Stimulated activated CD8-positive, alpha-beta memory T cell treated with anti-CD3 and anti-CD28 coated beads, Interleukin-12 subunit alpha, Interleukin-12 subunit beta, amount 100 ng/mL, for 1 hour (primary cell): ENCODE measurements at regions not wholly inside any gene's neighbourhood (a gene's known extent, or its start where the extent isn't known, plus 50 kb on each side); places are given as distances from the start of the nearest gene placed in this dataset.

Source experiments
- DNase-seq: peaks from one replicate; pipeline ENCODE4 v3.0.0-alpha.2; 2020; ENCODE audit warnings: low read depth

DNA sequence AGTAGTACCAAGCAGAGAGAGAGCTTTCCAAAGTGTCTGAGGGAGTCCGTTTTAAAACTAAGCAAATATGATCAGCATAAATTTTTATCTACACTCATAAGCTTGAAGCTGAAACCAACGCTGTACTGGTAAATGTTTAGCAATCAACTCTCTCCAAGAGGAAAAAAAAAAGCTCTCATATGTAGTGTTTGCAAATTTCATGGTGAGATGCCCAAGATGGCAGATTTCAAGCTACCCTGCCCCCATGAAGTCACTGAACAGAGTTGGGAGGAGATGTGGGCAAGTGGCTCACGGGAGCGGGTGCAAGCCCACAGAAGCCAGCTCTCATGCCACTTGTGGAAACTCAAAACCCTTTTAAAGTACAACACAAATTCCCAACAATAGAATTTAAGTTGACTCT, 475.8 kb downstream of the BCAT1 start:
- no peak for DNase-seq

- DNase-seq, result no peak
Measured at GRCh38 chr12:24470050-24470449, 478.9 kb downstream of the BCAT1 start.

GRCh38 chr12:24469089-24469488, 479.8 kb downstream of the BCAT1 start:
- no peak for DNase-seq

DNA sequence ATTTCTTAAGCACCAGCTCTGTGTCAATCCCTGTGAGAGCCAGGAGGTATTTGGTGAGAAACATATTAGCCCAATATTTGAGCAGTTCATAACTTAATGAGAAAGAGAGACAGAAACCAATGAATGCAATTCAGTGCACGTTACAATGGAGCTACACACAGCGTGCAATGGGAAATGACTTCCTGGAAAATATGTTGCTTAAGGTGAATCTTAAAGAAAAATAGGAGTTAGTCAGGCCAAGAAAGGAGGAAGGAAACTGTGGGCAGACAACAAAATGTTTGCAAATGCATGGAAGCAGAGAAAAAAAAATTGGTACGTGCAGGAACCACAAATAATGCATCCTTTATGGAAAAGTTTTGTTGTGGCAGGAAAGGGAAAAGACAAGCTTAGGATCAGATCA, 481.7 kb downstream of the BCAT1 start:
- no peak for DNase-seq

DNA sequence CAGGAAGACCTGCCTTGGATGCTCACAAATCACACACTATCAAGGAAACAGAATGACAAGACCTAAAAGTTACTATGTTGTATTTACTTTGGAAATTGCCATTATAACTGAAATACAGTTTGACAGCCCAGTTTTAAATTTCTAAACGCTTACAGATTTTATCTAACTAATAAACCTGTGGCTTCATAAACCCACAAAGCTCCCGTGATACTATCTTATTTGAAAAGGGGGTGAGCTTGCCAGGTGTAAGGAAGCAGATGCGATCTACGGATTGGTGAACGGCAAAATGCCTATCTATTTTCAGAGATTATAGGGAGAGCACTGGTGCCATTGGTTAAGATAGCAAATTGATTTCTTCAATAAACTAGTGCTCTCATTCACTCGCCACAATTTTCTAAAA, 485.5 kb downstream of the BCAT1 start:
- DNase-seq, result no peak

GRCh38 chr12:24462946-24463345, 486.0 kb downstream of the BCAT1 start:
- no peak for DNase-seq

- no peak for DNase-seq
Measured at GRCh38 chr12:24460506-24460905, 488.4 kb downstream of the BCAT1 start.

- no peak for DNase-seq
Measured at GRCh38 chr12:24460099-24460498, 488.8 kb downstream of the BCAT1 start.

- DNase-seq, result no peak
Measured at GRCh38 chr12:24455811-24456210, 493.1 kb downstream of the BCAT1 start.

DNA sequence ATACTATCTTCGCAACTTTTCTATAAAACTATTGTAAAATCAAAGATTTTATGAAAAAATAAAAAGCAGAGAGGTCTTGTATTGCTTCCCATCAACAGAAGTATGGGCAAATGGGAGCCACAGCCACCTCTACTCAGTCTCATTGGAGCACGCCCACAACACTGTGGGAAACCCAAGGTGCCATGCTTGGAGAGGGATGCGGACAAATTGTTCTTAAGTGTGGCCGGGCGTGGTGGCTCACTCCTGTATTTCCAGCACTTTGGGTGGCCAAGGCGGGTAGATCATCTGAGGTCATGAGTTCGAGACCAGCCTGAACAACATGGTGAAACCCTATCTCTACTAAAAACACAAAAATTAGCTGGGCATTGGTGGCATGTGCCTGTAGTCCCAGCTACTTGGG, 498.2 kb upstream of the SOX5 start:
- no peak for DNase-seq

DNA sequence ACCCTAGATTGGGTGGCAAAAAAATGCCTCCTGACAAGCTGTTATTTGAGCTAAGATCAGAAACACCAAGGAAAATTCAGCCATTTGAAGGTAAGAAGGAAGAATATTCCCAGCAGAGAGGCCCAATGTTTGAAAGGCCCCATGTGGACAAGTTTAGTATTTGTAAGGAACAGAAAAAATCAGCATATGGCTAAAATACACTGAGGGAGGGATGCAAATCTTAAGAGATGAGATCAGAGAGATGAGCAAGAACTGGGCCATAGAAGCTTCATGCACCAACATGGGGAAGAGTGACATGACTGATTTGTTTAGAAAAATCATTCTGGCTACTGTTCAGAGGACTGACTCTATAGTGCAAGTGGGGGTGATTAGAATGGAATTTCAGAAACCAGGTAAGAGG, 496.8 kb upstream of the SOX5 start:
- no peak for DNase-seq

DNA sequence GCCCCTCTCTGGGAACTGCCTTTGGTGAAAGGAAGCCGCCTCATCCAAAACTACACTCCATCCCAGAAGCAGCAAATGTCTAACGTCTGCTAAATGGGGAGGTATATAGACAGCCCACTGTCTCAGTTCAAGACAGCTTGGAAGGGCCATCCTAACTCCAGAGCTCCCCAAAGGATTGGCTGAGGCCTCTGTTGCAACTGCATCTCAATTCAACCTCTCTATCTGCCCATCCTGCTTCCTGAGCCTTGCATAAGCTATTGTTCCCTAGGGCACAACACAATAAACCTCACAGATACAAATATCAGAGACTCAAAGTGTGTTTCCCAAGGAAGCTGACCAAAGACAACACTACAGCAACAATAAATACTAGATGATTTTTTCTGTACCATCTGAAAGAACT, 495.2 kb upstream of the SOX5 start:
- no peak for DNase-seq

DNA sequence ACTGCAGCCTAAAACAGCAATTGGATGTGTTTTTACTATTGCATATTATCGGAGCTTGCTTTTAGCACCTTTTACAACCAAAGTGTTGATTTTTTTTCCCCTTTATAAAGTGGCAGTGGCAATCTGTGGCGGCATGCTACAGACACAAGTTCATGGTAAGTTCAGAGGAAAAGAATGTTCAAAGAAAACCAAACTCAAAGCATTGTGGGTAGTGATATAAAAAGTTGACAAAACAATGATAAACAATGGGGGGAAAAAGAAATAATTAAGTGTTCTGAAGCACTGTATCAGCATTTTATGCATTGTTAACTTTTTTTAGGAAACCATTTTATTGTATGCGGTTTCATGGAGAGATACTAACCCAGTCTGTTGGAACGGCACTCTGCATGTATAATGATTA, 492.0 kb upstream of the SOX5 start:
- no peak for DNase-seq

DNA sequence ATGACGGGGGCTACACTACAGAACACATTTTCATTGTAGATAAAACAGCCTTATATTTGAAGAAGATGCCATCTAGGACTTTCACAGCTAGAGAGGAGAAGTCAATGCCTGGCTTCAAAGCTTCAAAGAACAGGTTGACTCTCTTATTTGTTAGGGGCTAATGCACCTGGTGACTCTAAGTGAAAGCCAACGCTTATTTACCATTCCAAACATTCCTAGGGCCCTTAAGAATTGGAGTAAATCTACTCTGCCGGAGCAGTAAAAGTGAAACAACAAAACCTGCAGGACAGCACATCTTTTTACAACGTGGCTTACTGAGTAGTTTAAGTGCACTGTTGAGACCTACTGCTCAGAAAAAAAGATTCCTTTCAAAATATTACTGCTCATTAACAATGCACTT, 487.2 kb upstream of the SOX5 start:
- no peak for DNase-seq

- no peak for DNase-seq
Measured at GRCh38 chr12:24431872-24432271, 482.4 kb upstream of the SOX5 start.

- no peak for DNase-seq
Measured at GRCh38 chr12:24427776-24428175, 478.3 kb upstream of the SOX5 start.

GRCh38 chr12:24425601-24425970, 476.1 kb upstream of the SOX5 start:
- DNase-seq, result no peak

DNA sequence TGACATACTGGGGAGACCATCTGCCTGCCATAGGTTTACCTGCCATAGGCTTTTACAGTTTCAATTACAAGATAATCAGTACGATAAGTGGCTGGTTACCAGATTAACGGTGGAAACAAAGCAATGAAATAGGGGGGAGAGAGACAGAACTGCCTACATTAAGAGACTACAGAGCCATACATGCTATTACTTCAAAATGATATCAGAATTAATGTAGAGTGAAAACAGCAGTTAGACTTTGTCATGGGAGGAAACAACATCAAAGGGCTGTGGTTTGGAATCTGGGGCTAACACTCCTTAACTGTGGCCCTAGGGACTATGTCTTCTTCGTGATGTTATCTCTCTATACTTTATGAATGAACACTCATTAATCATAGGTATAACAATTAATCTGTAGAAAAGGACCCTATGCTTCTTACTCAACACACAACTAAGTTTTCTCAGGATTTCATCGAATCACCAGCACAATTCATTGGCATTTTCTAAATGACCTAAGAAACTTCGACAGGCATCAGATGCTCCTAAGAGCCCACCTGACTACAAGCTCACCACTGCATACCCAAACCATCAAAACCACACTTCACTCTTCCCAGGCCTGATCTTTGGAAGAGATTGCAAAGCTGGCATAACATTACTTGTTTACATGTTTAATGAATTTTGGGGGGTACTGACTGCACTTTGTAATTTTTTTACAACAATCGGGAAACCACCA, 475.6 kb upstream of the SOX5 start:
- no peak for DNase-seq

GRCh38 chr12:24424376-24424775, 474.9 kb upstream of the SOX5 start:
- DNase-seq, result no peak

DNA sequence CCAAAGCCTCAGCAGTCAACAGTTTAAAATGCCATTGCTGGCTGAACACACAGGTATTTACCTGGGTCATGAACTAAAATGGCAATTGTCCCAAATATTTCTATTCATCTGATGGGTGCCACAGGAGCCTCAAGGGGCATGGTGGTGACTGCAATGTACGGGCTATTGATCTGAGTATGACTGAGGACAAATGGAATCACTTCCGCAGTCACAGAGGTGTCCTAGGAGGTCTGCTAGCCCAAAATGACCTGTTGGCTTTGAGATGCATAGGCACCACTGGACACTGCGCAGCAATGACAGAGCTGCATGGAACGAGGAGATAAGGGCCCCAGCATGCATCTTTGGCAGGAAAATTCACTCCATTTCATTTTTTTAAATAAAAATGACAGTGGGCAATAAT, 474.1 kb upstream of the SOX5 start:
- no peak for DNase-seq

GRCh38 chr12:24421759-24422158, 472.3 kb upstream of the SOX5 start:
- DNase-seq, result no peak

DNA sequence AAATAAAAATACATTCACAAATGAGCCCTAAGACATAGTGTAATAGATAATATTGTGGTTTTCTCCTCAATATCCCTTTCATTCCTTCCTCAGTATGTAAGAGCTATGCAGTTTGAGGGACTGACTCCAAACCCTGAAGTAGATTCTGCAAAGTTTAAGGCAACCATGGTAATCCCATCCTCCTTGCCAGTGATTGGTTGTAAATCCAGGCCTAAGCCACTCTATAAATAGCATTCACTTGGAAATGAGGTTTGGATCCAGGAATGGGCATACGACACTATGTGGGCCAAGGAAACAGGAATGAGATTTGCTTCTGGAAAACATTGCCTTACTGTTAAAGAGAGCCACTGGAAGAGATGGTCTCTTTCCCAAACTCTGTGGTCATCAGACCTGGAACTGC, 468.7 kb upstream of the SOX5 start:
- DNase-seq, result no peak

- DNase-seq, result no peak
Measured at GRCh38 chr12:24416423-24417109, 467.1 kb upstream of the SOX5 start.

GRCh38 chr12:24415934-24416333, 466.5 kb upstream of the SOX5 start:
- DNase-seq, result no peak
